Activated naive CD4-positive, alpha-beta T cell treated with anti-CD3 and anti-CD28 coated beads, Interleukin-2, amount 50 U/mL, for 24 hours (primary cell): ENCODE measurements at regions not wholly inside any gene's neighbourhood (a gene's known extent, or its start where the extent isn't known, plus 50 kb on each side); places are given as distances from the start of the nearest gene placed in this dataset.
"Not testable (repeated sequence)": the region's sequence is repeated elsewhere in the genome, so short reads cannot be mapped to it uniquely, and the experiment has no call there.

Experiments
- H3K27ac Mint-ChIP-seq: one replicate; pipeline ENCODE4 v1.8.0; 2021; ENCODE audit warnings: mild to moderate bottlenecking, mixed read lengths
- H3K27me3 Mint-ChIP-seq: one replicate; pipeline ENCODE4 v1.8.0; 2021; ENCODE audit warnings: mixed read lengths
- H3K36me3 Mint-ChIP-seq: one replicate; pipeline ENCODE4 v1.8.0; 2021; ENCODE audit warnings: mixed read lengths
- H3K4me1 Mint-ChIP-seq: one replicate; pipeline ENCODE4 v1.8.0; 2021; ENCODE audit warnings: mixed read lengths
- H3K4me3 Mint-ChIP-seq: one replicate; pipeline ENCODE4 v1.8.0; 2021; ENCODE audit warnings: mild to moderate bottlenecking, mixed read lengths
- H3K9me3 Mint-ChIP-seq: one replicate; pipeline ENCODE4 v1.8.0; 2021; ENCODE audit warnings: mixed read lengths

- Mint-ChIP-seq H3K4me3 (no peak overlapping the region), H3K27me3 (no peaks in the 10 kb centered on the region), H3K27ac (no peak overlapping the region), H3K9me3 (peaks cover 5% of the 10 kb centered on the region), H3K36me3 (no peaks in the 10 kb centered on the region), H3K4me1 (no peaks in the 10 kb centered on the region)
These were observed 302.1 kb upstream of the RRP15 start for GRCh38 chr1:217983051-217983375.

GRCh38 chr1:217985641-217986040 is 299.5 kb upstream of the RRP15 start:
- H3K4me3 Mint-ChIP-seq, result no peak overlapping the region
- peaks cover 3% of the 10 kb centered on the region for H3K9me3 Mint-ChIP-seq
- no peak overlapping the region for H3K27ac Mint-ChIP-seq
- no peaks in the 10 kb centered on the region for H3K27me3 Mint-ChIP-seq
- no peaks in the 10 kb centered on the region for H3K4me1 Mint-ChIP-seq
- H3K36me3 Mint-ChIP-seq, result no peaks in the 10 kb centered on the region

GRCh38 chr1:217989510-217989909 is 295.6 kb upstream of the RRP15 start:
- Mint-ChIP-seq H3K9me3 (no peaks in the 10 kb centered on the region), H3K36me3 (no peaks in the 10 kb centered on the region), H3K27me3 (no peaks in the 10 kb centered on the region), H3K4me1 (no peaks in the 10 kb centered on the region), H3K4me3 (no peak overlapping the region), H3K27ac (no peak overlapping the region)

- no peaks in the 10 kb centered on the region for H3K4me1 Mint-ChIP-seq
- H3K36me3 Mint-ChIP-seq, result no peaks in the 10 kb centered on the region
- H3K27ac Mint-ChIP-seq, result no peak overlapping the region
- H3K4me3 Mint-ChIP-seq, result no peak overlapping the region
- no peaks in the 10 kb centered on the region for H3K27me3 Mint-ChIP-seq
- no peaks in the 10 kb centered on the region for H3K9me3 Mint-ChIP-seq
These were observed 291.7 kb upstream of the RRP15 start for GRCh38 chr1:217993439-217993838.

DNA sequence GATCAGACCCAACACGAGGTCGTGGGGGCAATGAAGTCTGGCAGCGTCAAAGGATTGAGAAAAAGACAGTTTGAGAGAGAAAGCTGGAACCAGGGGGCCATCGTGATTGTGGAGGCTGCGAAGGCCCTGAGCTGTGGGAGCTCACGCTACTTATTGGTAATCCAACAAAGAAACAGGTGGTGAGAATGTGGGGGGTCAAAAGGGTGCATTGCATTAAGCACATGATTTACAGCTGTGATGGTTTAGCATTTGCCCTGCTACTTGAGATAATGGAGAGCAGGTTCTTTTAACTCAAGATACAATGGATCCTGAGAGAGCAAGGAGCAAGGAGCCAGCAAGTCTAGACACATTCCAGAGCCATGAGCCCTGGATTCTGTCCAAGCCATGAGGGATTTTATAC is 276.8 kb upstream of the RRP15 start:
- H3K27ac Mint-ChIP-seq, H3K4me1 Mint-ChIP-seq: not testable (repeated sequence)

DNA sequence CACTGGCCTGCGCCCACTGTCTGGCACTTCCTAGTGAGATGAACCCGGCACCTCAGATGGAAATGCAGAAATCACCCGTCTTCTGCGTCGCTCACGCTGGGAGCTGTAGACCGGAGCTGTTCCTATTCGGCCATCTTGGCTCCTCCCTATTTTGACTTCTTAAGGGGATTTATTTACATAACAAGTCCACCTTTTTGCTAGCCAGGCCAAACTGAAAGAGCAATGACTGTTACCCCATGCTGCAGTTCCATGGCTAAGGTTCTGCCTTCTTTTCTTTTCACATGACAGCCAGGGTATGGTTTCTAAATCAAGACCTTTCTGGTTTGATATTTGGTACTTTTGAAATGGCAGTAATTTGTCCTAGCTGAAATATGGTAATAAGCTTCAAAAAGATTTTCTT is 270.0 kb upstream of the RRP15 start:
- H3K36me3 Mint-ChIP-seq, result not testable (repeated sequence)

More for the DNA sequence above, 276.8 kb upstream of the RRP15 start:
- not testable (repeated sequence) for H3K9me3 Mint-ChIP-seq, H3K27me3 Mint-ChIP-seq, H3K4me3 Mint-ChIP-seq, H3K36me3 Mint-ChIP-seq

GRCh38 chr1:218024211-218024720 is 260.8 kb upstream of the RRP15 start:
- Mint-ChIP-seq H3K4me1 (no peaks in the 10 kb centered on the region), H3K9me3 (peaks cover 5% of the 10 kb centered on the region), H3K27ac (no peak overlapping the region), H3K36me3 (no peaks in the 10 kb centered on the region), H3K27me3 (no peaks in the 10 kb centered on the region), H3K4me3 (no peak overlapping the region)

More for the DNA sequence above, 270.0 kb upstream of the RRP15 start:
- not testable (repeated sequence) for H3K4me3 Mint-ChIP-seq, H3K4me1 Mint-ChIP-seq, H3K9me3 Mint-ChIP-seq, H3K27me3 Mint-ChIP-seq, H3K27ac Mint-ChIP-seq

DNA sequence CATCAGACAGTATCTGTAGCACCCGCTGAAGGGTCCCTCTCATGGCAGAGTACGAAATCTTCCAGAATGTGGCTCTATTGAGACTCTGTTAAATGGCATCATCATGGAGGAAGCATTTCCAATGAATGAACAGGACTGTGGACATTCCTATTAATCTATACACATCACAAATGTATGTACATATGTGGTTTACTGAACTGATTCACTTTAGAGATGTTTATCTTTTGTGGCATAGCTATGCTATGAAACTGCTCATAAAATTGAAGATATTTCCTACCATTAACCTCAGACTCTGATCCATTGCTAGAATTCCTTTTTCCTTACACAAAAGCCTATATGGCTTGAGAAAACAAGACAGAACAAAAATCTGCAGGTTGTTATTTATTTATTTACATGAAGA is 259.6 kb upstream of the RRP15 start:
- Mint-ChIP-seq H3K27ac (no peak overlapping the region), H3K4me3 (no peak overlapping the region), H3K27me3 (no peaks in the 10 kb centered on the region), H3K9me3 (peaks cover 5% of the 10 kb centered on the region), H3K4me1 (no peaks in the 10 kb centered on the region), H3K36me3 (no peaks in the 10 kb centered on the region)

- Mint-ChIP-seq H3K27me3 (no peaks in the 10 kb centered on the region), H3K9me3 (peaks cover 5% of the 10 kb centered on the region), H3K4me3 (no peak overlapping the region), H3K4me1 (no peaks in the 10 kb centered on the region), H3K36me3 (no peaks in the 10 kb centered on the region), H3K27ac (no peak overlapping the region)
These were observed 257.9 kb upstream of the RRP15 start for GRCh38 chr1:218027152-218027551.

- no peak overlapping the region for H3K4me3 Mint-ChIP-seq
- no peaks in the 10 kb centered on the region for H3K4me1 Mint-ChIP-seq
- no peaks in the 10 kb centered on the region for H3K36me3 Mint-ChIP-seq
- no peaks in the 10 kb centered on the region for H3K27me3 Mint-ChIP-seq
- H3K27ac Mint-ChIP-seq, result no peak overlapping the region
- no peaks in the 10 kb centered on the region for H3K9me3 Mint-ChIP-seq
These were observed 254.2 kb upstream of the RRP15 start for GRCh38 chr1:218030846-218031245.

DNA sequence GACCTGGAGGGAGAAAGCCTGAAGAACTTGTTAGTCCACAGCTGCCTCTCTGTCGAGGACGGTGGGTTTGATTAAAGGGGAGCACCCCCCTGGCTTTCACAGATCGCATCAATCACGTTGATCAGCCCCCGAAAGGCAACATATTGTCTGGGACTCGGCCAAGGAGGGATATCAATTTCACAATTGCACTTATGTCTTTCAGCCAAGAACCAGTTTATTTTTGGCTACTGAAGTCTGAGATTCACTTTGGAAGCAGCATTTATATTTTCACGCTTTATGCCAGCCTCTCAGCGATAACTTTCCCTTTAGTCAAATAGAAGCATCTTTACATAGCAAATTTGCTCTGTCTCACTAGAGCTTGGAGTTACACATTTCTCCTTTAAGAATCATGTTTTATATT is 253.2 kb upstream of the RRP15 start:
- Mint-ChIP-seq H3K27ac (no peak overlapping the region), H3K4me1 (no peaks in the 10 kb centered on the region), H3K4me3 (no peak overlapping the region), H3K36me3 (no peaks in the 10 kb centered on the region), H3K27me3 (no peaks in the 10 kb centered on the region), H3K9me3 (no peaks in the 10 kb centered on the region)

- Mint-ChIP-seq H3K4me1 (no peaks in the 10 kb centered on the region), H3K9me3 (no peaks in the 10 kb centered on the region), H3K27me3 (no peaks in the 10 kb centered on the region), H3K36me3 (no peaks in the 10 kb centered on the region), H3K27ac (no peak overlapping the region), H3K4me3 (no peak overlapping the region)
These were observed 250.6 kb upstream of the RRP15 start for GRCh38 chr1:218034468-218034867.

DNA sequence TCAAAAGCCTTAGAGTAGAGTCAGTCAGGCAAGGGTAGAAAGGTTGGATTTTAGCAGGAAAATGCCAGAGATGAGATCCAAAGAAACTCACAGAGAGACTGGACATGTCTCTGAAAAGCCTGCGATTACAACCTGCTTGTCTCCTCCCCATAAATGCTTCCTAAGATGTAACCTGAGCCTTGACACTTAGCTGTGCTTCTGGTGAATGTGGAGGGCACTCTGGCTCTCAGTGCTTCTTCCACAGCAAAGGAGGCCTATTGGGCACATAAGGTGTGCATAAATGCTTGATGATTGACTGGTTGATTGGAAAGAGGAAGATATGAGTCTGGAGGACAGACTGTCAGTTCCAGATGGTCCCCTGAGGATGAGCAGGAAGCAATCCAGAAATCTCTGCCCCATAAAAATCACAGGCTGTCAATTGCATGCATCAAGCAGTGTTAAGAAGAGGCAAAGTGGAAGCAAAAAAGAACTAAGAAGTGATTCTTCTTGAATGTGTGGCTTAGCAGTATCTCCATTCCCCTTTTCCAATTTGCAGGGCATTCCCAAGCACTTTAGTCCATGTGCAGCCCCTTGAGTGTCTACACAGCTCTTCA is 236.2 kb upstream of the RRP15 start:
- Mint-ChIP-seq H3K9me3 (no peaks in the 10 kb centered on the region), H3K4me1 (no peaks in the 10 kb centered on the region), H3K36me3 (no peaks in the 10 kb centered on the region), H3K27ac (no peak overlapping the region), H3K27me3 (no peaks in the 10 kb centered on the region), H3K4me3 (no peak overlapping the region)

- Mint-ChIP-seq H3K9me3 (no peaks in the 10 kb centered on the region), H3K36me3 (no peaks in the 10 kb centered on the region), H3K27ac (no peak overlapping the region), H3K4me3 (no peak overlapping the region), H3K4me1 (no peaks in the 10 kb centered on the region), H3K27me3 (no peaks in the 10 kb centered on the region)
These were observed 235.5 kb upstream of the RRP15 start for GRCh38 chr1:218049641-218050040.

DNA sequence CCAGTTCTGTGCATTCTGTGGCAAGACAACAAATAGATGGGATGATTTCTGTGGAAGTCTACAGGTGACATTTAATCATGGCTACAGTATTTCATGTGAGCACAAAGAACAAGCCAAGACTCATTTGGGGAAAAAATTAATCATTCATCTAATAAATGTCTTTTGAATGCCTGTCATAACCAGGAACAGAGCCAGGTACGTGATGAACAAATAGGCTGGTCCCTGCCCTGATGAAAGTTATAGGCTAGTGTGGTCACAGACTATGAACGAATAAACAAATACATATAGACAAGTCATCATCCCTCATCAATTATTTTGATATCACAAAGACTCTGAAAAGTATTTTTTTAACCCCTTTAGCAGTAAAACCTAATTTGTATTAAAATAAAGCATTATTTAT is 226.4 kb upstream of the RRP15 start:
- H3K27me3 Mint-ChIP-seq, result no peaks in the 10 kb centered on the region
- H3K27ac Mint-ChIP-seq, result no peak overlapping the region
- H3K9me3 Mint-ChIP-seq, result no peaks in the 10 kb centered on the region
- no peaks in the 10 kb centered on the region for H3K4me1 Mint-ChIP-seq
- H3K36me3 Mint-ChIP-seq, result no peaks in the 10 kb centered on the region
- H3K4me3 Mint-ChIP-seq, result no peak overlapping the region

- H3K4me3 Mint-ChIP-seq, result no peak overlapping the region
- H3K27ac Mint-ChIP-seq, result no peak overlapping the region
- H3K27me3 Mint-ChIP-seq, result no peaks in the 10 kb centered on the region
- no peaks in the 10 kb centered on the region for H3K4me1 Mint-ChIP-seq
- no peaks in the 10 kb centered on the region for H3K36me3 Mint-ChIP-seq
- no peaks in the 10 kb centered on the region for H3K9me3 Mint-ChIP-seq
These were observed 220.7 kb upstream of the RRP15 start for GRCh38 chr1:218064426-218064825.

GRCh38 chr1:218066332-218066731 is 218.8 kb upstream of the RRP15 start:
- no peak overlapping the region for H3K4me3 Mint-ChIP-seq
- H3K4me1 Mint-ChIP-seq, result no peaks in the 10 kb centered on the region
- H3K36me3 Mint-ChIP-seq, result no peaks in the 10 kb centered on the region
- no peaks in the 10 kb centered on the region for H3K9me3 Mint-ChIP-seq
- H3K27me3 Mint-ChIP-seq, result no peaks in the 10 kb centered on the region
- H3K27ac Mint-ChIP-seq, result no peak overlapping the region
